ENCODE measurements at regions not wholly inside any gene's neighbourhood (a gene's known extent, or its start where the extent isn't known, plus 50 kb on each side); places are given as distances from the start of the nearest gene placed in this dataset.

GRCh38 chr9:74366111-74366510 lies 131.0 kb upstream of the RORB start:
- CTCF ChIA-PET, result no interaction called here
- TF ChIP-seq POLR2AphosphoS5 (IDR thresholded peaks at IDR 0.05; ENCODE audit: insufficient read depth, low read depth, low read length) (no peak), JUN (IDR thresholded peaks at IDR 0.05; ENCODE audit: borderline replicate concordance, insufficient read depth, insufficient read length, low read depth) (no peak), FOS (IDR thresholded peaks at IDR 0.05; ENCODE audit: borderline replicate concordance, insufficient read depth, low read length) (no peak), EZH2 (IDR thresholded peaks at IDR 0.05; ENCODE audit: borderline replicate concordance, low read depth, low read length, severe bottlenecking) (no peak)
- FAIRE-seq, result no peak

GRCh38 chr9:74369844-74370243 lies 127.3 kb upstream of the RORB start:
- no peak overlapping the region for H3K27ac ChIP-seq (ENCODE audit: insufficient read depth, low read depth, low read length)

More at GRCh38 chr9:74366111-74366510, 131.0 kb upstream of the RORB start:
- Histone ChIP-seq H2AFZ (ENCODE audit: low read depth, low read length) (no peak overlapping the region), H4K20me1 (replicated peaks; ENCODE audit: control insufficient read depth, extremely low read depth, insufficient read depth, low read length) (no peaks in the 10 kb centered on the region), H3K27me3 (ENCODE audit: control insufficient read depth in 2 of 2, insufficient read depth in 2 of 2, low read length in 2 of 2) (no peaks in the 10 kb centered on the region), H3K9me1 (replicated peaks; ENCODE audit: control insufficient read depth, extremely low read depth, insufficient read depth, low read length) (no peaks in the 10 kb centered on the region), H3K4me3 (replicated peaks in 1 of 3; ENCODE audit: insufficient read depth in 1 of 3, low read depth in 1 of 3, low read length in 3 of 3) (no peak overlapping the region), H3K27ac (ENCODE audit: insufficient read depth, low read depth, low read length) (no peak overlapping the region), H3K9ac (replicated peaks; ENCODE audit: extremely low read depth, insufficient read depth, low read length) (no peak overlapping the region), H3K4me2 (ENCODE audit: insufficient read depth, low read length) (no peak overlapping the region), H3K9me3 (replicated peaks; ENCODE audit: control insufficient read depth, insufficient read depth, low read length) (no peaks in the 10 kb centered on the region), H3K79me2 (ENCODE audit: control insufficient read depth, insufficient read depth, low read length) (no peaks in the 10 kb centered on the region), H3K4me1 (ENCODE audit: control insufficient read depth, extremely low read depth, insufficient read depth, low read length) (no peaks in the 10 kb centered on the region), H3K36me3 (ENCODE audit: control insufficient read depth in 2 of 2, extremely low read depth in 1 of 2, insufficient read depth in 2 of 2, low read length in 2 of 2) (no peaks in the 10 kb centered on the region)
- DNase-seq (ENCODE audit: low read depth, low spot score), result no peak
- BruUV-seq (replicated peaks), result no TSS peak
- POLR2A ChIA-PET, result no interaction called here
- dilution Hi-C loops (cut with MboI; ENCODE audit: extremely low pct_ligation_motif_present, low sequenced_read_pairs), result no loop called here
- intact Hi-C loops (cut with micrococcal nuclease), result no loop called here

More at GRCh38 chr9:74369844-74370243, 127.3 kb upstream of the RORB start:
- H3K36me3 ChIP-seq (ENCODE audit: control insufficient read depth in 2 of 2, extremely low read depth in 1 of 2, insufficient read depth in 2 of 2, low read length in 2 of 2), result no peaks in the 10 kb centered on the region
- POLR2A ChIA-PET, result no interaction called here
- CTCF ChIA-PET, result no interaction called here
- H3K9ac ChIP-seq (replicated peaks; ENCODE audit: extremely low read depth, insufficient read depth, low read length), result no peak overlapping the region
- no peaks in the 10 kb centered on the region for H3K27me3 ChIP-seq (ENCODE audit: control insufficient read depth in 2 of 2, insufficient read depth in 2 of 2, low read length in 2 of 2)
- intact Hi-C loops (cut with micrococcal nuclease) (no loop called here), dilution Hi-C loops (cut with MboI; ENCODE audit: extremely low pct_ligation_motif_present, low sequenced_read_pairs) (no loop called here)
- H3K4me1 ChIP-seq (ENCODE audit: control insufficient read depth, extremely low read depth, insufficient read depth, low read length), result no peaks in the 10 kb centered on the region
- no peak overlapping the region for H3K4me3 ChIP-seq (replicated peaks in 1 of 3; ENCODE audit: insufficient read depth in 1 of 3, low read depth in 1 of 3, low read length in 3 of 3)
- no peak overlapping the region for H3K4me2 ChIP-seq (ENCODE audit: insufficient read depth, low read length)
- DNase-seq (ENCODE audit: low read depth, low spot score), result no peak
- no TSS peak for BruUV-seq (replicated peaks)
- TF ChIP-seq POLR2AphosphoS5 (IDR thresholded peaks at IDR 0.05; ENCODE audit: insufficient read depth, low read depth, low read length), result no peak
- no peak for TF ChIP-seq MAX (IDR thresholded peaks at IDR 0.05; ENCODE audit: insufficient read depth, insufficient read length)
- TF ChIP-seq GATA2 (IDR thresholded peaks at IDR 0.05; ENCODE audit: insufficient read depth, insufficient read length, low read depth, low read length), result no peak
- TF ChIP-seq MYC (IDR thresholded peaks at IDR 0.05; ENCODE audit: low read depth, low read length), result no peak
- no peak for TF ChIP-seq FOS (IDR thresholded peaks at IDR 0.05; ENCODE audit: borderline replicate concordance, insufficient read depth, low read length)
- no peak for TF ChIP-seq JUN (IDR thresholded peaks at IDR 0.05; ENCODE audit: borderline replicate concordance, insufficient read depth, insufficient read length, low read depth)
- no peak for TF ChIP-seq POLR2A (IDR thresholded peaks at IDR 0.05; ENCODE audit: low read depth, low read length)
- TF ChIP-seq CTCF (IDR thresholded peaks at IDR 0.05; ENCODE audit: extremely low read depth in 1 of 2, insufficient read depth in 1 of 2, low read depth in 1 of 2, low read length in 2 of 2), result no peak
- TF ChIP-seq EZH2 (IDR thresholded peaks at IDR 0.05; ENCODE audit: borderline replicate concordance, low read depth, low read length, severe bottlenecking), result no peak
- peaks cover 2% of the 10 kb centered on the region for H3K9me3 ChIP-seq (replicated peaks; ENCODE audit: control insufficient read depth, insufficient read depth, low read length)
- H4K20me1 ChIP-seq (replicated peaks; ENCODE audit: control insufficient read depth, extremely low read depth, insufficient read depth, low read length), result no peaks in the 10 kb centered on the region
- no peaks in the 10 kb centered on the region for H3K79me2 ChIP-seq (ENCODE audit: control insufficient read depth, insufficient read depth, low read length)
- no peaks in the 10 kb centered on the region for H3K9me1 ChIP-seq (replicated peaks; ENCODE audit: control insufficient read depth, extremely low read depth, insufficient read depth, low read length)
- no peak overlapping the region for H2AFZ ChIP-seq (ENCODE audit: low read depth, low read length)
- FAIRE-seq, result no peak

Data from endothelial cell of umbilical vein (primary cell).